GM12878 (cell line): ENCODE measurements at regions not wholly inside any gene's neighbourhood (a gene's known extent, or its start where the extent isn't known, plus 50 kb on each side); places are given as distances from the start of the nearest gene placed in this dataset.

Experiments
- ATF7 ChIP-seq: fragments of 450-650 bp; IDR thresholded peaks from 2 replicates; pipeline ENCODE4 v1.6.1; 2016; ENCODE audit warnings: low read depth, mild to moderate bottlenecking
- ETV6 ChIP-seq, 2 experiments: fragments of 450-650 bp in 1 of 2; IDR thresholded peaks in 1 of 2; conservative IDR thresholded peaks in 1 of 2; 2 replicates each; pipeline ENCODE4 v1.6.1; 2014; ENCODE audit warnings: antibody characterized with exemption in 1 of 2, borderline replicate concordance in 1 of 2, low read depth in 1 of 2, mild to moderate bottlenecking in 1 of 2, moderate library complexity in 1 of 2
- KLF5 ChIP-seq: fragments of 450-650 bp; IDR thresholded peaks from 2 replicates; pipeline ENCODE4 v1.6.1; 2014; ENCODE audit warnings: mild to moderate bottlenecking; ENCODE audit not compliant: partially characterized antibody
- SPI1 ChIP-seq: IDR thresholded peaks from 2 replicates; pipeline ENCODE4 v1.6.1; 2011; ENCODE audit warnings: low read depth, mild to moderate bottlenecking, low read length, moderate library complexity, borderline replicate concordance; ENCODE audit not compliant: insufficient read depth
- ZNF217 ChIP-seq: fragments of 450-650 bp; IDR thresholded peaks from 2 replicates; pipeline ENCODE4 v1.6.1; 2017; ENCODE audit warnings: antibody characterized with exemption, mild to moderate bottlenecking
- TF ChIP-seq, protein P1 (sequence below): fragments of 450-650 bp; conservative IDR thresholded peaks from 2 replicates; pipeline ENCODE4 v1.6.1; 2017; ENCODE audit warnings: mild to moderate bottlenecking, moderate library complexity
- TF ChIP-seq, protein P2 (sequence below): fragments of 450-650 bp; formaldehyde crosslinking; IDR thresholded peaks from 2 replicates; pipeline ENCODE4 v1.4.0; 2020; ENCODE audit warnings: mild to moderate bottlenecking, moderate library complexity

DNA sequence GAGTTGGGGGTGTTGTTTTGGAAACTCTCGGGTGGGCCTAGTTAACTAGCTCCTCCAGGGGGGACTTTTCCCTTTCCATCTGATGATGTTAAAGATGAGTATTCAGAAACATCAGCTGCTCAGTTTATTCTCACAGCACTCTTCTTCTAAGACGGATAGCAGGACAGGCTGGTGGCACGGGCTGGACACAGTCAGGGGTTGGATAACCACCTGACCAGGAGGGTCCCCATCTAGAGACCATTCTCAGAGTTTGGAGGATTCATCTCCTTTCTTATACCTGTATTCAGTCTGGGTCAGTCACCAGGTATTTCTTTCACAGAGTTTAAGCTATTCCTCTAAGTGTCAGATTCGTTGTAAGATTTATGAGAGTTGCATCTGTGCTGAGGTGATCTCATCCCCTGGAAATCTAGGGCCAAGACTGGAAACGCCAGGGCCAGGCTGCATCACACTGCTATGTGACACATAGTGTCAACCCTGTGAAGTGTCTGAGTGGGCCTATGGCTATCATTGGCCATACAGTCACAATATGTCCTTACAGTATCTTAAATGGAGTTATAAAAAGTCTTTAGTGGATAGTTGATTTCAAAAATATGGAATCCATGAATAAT lies 111.7 kb downstream of the FAM50B start (continued):
- TF ChIP-seq, protein P1, sequence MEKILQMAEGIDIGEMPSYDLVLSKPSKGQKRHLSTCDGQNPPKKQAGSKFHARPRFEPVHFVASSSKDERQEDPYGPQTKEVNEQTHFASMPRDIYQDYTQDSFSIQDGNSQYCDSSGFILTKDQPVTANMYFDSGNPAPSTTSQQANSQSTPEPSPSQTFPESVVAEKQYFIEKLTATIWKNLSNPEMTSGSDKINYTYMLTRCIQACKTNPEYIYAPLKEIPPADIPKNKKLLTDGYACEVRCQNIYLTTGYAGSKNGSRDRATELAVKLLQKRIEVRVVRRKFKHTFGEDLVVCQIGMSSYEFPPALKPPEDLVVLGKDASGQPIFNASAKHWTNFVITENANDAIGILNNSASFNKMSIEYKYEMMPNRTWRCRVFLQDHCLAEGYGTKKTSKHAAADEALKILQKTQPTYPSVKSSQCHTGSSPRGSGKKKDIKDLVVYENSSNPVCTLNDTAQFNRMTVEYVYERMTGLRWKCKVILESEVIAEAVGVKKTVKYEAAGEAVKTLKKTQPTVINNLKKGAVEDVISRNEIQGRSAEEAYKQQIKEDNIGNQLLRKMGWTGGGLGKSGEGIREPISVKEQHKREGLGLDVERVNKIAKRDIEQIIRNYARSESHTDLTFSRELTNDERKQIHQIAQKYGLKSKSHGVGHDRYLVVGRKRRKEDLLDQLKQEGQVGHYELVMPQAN: no peak
- TF ChIP-seq, protein P2, sequence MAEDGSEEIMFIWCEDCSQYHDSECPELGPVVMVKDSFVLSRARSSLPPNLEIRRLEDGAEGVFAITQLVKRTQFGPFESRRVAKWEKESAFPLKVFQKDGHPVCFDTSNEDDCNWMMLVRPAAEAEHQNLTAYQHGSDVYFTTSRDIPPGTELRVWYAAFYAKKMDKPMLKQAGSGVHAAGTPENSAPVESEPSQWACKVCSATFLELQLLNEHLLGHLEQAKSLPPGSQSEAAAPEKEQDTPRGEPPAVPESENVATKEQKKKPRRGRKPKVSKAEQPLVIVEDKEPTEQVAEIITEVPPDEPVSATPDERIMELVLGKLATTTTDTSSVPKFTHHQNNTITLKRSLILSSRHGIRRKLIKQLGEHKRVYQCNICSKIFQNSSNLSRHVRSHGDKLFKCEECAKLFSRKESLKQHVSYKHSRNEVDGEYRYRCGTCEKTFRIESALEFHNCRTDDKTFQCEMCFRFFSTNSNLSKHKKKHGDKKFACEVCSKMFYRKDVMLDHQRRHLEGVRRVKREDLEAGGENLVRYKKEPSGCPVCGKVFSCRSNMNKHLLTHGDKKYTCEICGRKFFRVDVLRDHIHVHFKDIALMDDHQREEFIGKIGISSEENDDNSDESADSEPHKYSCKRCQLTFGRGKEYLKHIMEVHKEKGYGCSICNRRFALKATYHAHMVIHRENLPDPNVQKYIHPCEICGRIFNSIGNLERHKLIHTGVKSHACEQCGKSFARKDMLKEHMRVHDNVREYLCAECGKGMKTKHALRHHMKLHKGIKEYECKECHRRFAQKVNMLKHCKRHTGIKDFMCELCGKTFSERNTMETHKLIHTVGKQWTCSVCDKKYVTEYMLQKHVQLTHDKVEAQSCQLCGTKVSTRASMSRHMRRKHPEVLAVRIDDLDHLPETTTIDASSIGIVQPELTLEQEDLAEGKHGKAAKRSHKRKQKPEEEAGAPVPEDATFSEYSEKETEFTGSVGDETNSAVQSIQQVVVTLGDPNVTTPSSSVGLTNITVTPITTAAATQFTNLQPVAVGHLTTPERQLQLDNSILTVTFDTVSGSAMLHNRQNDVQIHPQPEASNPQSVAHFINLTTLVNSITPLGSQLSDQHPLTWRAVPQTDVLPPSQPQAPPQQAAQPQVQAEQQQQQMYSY (CRISPR knock-in tag): no peak
- TF ChIP-seq ETV6 (conservative IDR thresholded peaks at IDR 0.05 in 1 of 2, IDR thresholded peaks at IDR 0.05 in 1 of 2; ENCODE audit: borderline replicate concordance in 1 of 2, low read depth in 1 of 2) (no peak), ATF7 (no peak), ZNF217 (no peak), SPI1 (no peak), KLF5 (no peak)
- TF ChIP-seq, all 136 proteins: peak for 0
